NCI-H2171 (cell line): ENCODE measurements at regions not wholly inside any gene's neighbourhood (a gene's known extent, or its start where the extent isn't known, plus 50 kb on each side); places are given as distances from the start of the nearest gene placed in this dataset.

Experiments used
- DNase-seq: peaks from one replicate; lab custom pipeline; 2025; lab: John Stamatoyannopoulos, UW

GRCh38 chr3:8357859-8358258 is 143.8 kb upstream of the LMCD1 start:
- DNase-seq = no peak

GRCh38 chr3:8359133-8359532 is 142.5 kb upstream of the LMCD1 start:
- DNase-seq = no peak

DNA sequence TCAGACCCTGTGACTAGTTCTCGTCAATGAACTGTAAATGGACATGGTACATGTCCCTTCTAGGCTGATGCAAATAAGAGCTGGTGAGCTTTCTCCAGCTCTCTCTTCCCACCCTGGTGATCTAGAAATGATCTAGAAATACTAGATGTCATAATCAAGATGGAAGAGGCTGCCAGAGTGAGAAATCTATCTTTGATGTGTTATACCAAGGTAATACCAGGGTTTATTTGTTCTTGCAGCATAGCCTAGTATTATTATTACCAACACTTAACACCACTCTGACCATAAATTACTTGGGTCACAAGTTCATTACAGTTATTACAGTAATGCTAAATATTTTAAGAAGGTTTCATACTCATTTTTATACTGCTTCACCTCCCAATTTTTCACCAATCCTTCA is 138.4 kb upstream of the LMCD1 start:
- no peak for DNase-seq

DNA sequence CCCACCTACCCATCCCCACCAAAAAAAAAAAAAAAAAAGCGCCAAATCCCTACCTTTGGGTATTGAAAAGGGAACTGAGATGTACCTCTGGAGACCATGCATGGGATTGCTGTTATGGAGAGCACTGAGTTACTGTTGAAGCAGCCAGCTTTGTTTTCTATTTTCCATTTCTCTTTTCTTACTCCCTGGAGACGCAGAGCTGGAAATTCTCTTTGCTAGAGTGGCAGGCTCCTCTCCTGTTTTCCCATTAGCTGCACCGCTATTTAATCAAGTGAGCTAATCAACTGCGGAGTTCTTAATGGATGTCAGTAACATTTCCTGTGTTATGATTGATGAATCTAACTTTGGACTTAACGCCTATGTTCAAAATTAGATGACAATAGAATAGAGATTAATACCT is 136.1 kb upstream of the LMCD1 start:
- DNase-seq = no peak

- no peak for DNase-seq
Observed at GRCh38 chr3:8366219-8366810, 135.3 kb upstream of the LMCD1 start.

GRCh38 chr3:8368598-8368997 is 133.0 kb upstream of the LMCD1 start:
- DNase-seq = no peak

- DNase-seq = no peak
Observed at GRCh38 chr3:8369638-8370037, 132.0 kb upstream of the LMCD1 start.

DNA sequence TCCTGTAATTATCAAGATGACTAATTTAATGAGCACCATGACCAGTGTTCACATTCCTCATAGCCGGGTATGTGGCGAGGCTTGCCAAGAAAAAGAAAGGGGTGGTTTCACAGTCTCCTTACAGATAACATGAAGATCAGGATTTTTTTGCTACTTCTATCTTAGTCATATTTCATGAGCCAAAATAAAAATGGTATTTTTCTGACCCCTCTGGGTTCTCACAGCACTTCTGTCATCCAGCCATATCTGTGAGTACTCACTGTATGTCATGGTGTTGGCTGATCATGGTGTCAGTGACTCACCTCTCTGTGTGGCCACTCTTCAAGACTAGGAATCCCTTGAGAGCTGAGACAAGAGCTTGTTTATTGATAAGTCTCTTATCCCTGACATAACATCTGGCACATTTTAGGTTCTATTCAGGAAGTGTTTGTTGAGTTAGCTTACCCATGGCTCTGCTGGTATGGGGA is 130.5 kb upstream of the LMCD1 start:
- DNase-seq = no peak

DNA sequence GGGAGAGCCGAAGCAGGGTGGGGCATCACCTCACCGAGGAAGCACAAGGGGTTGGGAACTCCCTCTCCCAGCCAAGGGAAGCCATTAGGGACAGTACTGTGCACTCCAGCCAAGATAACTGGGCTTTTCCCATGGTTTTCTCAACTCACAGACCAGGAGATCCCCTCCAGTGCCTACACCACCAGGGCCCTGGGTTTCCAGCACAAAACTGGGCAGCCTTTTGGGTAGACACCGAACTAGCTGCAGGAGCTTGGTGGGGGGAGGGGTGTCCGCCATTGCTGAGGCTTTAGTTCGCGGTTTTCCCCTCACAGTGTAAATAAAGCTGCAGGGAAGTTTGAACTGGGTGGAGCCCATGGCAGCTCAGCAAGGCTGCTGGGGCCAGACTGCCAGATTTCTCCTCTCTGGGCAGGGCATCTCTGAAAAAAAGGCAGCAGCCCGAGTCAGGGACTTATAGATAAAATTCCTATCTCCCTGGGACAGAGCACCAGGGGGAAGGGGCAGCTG is 129.6 kb upstream of the LMCD1 start:
- no peak for DNase-seq

DNA sequence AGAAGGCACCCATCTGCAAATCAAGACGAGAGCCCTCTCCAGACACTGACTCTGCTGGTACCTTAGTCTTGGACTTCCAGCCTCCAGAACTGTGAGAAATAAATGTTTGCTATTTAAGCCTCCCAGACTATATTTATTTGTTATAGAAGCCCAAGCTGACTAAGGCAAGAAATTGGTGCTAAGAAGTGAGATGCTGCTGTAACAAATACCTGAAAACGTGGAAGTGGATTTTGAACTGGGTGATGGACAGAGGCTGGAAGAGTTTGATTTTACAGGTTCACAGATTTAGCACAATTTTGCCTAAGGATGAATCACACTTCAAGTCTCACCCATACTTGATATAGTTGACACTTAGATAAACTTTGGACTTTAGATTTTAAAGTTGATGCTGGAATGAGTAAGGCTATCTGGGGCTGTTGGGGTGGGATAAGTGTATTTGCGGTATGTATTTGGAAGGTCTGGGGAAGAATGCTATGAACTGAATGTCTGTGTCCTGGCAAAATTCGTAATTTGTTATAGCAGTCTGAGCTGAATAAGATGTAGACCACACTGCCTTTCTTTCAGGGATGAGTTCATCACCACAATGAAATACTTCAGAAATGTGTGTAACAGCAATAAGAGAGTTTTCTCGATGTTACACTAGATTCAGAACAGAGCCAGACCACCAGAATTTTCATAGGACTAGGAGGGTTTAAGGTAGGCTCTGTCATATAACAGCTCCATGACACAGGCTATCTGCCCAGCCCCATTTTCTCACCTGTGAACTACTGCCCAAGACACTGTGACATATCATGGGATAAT is 120.5 kb upstream of the LMCD1 start:
- no peak for DNase-seq

DNA sequence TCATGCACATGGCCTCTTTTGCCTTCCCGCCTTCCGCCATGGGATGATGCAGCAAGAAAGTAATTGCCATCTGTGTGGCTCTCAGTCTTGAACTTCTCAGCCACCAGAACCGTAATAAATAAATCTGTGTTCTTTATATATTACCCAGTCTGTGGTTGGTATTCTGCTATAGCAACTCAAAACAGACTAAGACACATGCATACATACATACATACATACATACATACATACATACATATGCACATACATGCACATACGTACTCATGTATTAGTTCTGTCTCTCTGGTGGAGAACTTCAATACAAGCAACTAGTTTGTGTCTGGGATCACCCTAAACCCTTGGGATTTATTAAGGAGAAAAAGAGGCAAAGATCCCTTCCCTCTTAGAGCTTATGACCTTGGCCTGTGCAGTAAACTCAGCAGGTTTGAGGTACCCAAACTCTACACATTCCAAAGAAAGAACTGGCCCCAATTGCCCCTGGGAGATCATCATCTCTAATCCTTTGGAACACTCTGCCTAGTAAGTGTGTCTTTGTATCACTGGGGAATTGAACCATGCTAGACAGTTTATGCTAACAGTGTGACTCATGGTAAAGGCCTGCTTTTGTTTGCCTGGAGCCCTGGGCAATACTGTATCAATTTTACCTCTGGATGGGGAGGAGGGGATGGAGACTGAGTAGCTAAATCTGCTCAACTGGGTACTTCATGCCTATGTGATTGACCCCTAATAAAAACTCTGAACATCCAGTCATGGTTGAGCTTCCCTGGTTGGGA is 115.6 kb upstream of the LMCD1 start:
- DNase-seq = no peak

DNA sequence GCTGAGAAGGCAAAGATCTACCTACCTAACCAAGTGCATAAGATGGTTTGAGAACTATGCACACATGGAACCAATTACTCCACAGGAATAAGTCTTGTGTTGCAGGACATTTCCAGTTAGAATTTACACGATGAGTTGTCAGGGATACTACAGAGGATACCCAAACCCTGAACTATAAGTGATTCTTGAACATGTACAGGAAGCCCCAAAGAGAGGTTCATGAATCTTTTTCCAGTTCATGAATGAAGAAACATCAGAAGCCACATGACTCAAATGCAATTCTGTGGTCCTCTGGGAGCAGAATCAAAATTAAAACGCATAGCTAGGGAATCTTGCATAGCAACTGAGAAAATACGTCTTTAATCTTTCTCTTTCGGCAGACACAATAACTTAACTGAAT is 114.1 kb upstream of the LMCD1 start:
- DNase-seq = no peak

- DNase-seq = no peak
Observed at GRCh38 chr3:8399686-8400085, 101.9 kb upstream of the LMCD1 start.

DNA sequence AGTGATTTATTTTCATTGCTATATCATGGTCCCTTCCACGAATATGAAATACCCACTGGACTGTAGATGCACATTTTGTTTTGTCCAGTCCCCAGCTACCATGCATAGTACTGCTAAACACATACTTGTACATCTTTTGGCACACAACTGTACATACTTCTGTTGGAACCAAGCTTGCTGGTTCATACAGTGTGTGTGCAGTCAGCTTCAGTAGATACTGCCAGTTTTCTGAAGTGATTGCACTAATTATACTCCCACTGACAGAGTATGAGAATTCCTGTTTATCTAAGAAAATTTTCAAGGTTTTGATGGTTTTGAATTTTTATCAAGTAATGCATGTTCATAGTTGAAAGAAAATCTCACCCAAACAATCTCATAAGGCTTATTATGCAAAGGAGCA is 100.7 kb upstream of the LMCD1 start:
- DNase-seq = no peak

GRCh38 chr3:8403996-8404395 is 97.6 kb upstream of the LMCD1 start:
- no peak for DNase-seq

- DNase-seq = no peak
Observed at GRCh38 chr3:8405144-8405543, 96.5 kb upstream of the LMCD1 start.

GRCh38 chr3:8406479-8406878 is 95.1 kb upstream of the LMCD1 start:
- no peak for DNase-seq

DNA sequence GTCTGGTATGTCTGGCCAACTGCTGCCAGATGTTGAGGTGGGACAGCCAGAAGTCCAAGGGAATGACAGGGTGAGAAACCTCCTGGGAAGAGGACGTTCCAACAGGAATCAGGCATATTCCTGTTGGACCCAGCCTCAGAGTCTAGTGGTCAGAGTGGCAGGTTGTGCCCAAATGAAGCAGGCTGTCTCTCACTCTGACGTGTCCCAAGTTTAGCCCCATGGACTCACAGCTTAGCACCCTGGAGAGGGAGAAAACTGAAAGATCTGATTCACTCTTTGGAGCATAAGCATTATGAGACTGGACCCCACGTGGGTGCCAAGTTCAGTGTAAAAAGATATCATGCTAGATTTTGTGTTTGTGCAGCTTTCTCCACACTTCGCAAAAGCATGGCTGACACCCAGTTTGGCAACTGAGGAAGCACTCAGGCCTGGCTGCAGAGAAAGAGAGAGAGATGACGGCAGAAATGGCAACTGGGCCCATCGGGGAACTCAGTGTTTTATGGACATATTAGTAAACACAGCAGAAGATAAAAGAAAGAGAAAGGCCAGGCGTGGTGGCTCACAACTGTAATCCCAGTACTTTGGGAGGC is 88.2 kb upstream of the LMCD1 start:
- no peak for DNase-seq

GRCh38 chr3:8416965-8417364 is 84.7 kb upstream of the LMCD1 start:
- no peak for DNase-seq

DNA sequence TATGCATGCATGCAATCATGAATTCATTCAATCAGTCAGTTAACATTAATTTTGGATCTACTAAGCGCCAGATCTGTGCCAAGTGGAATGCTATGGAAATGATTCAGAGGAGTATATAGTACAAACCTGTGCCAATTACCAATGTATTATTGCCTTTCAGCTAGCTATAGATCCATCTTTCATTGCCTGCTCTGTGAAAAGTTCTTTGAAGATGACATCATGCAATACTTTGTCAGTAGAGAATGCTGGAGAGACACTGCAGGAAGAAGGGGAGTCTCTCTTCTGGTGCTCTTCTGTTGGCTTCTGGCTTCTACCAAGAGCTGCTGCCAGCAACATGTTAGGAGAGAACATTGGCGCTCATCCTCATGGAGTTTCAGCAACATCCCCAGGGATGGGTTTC is 81.0 kb upstream of the LMCD1 start:
- no peak for DNase-seq

DNA sequence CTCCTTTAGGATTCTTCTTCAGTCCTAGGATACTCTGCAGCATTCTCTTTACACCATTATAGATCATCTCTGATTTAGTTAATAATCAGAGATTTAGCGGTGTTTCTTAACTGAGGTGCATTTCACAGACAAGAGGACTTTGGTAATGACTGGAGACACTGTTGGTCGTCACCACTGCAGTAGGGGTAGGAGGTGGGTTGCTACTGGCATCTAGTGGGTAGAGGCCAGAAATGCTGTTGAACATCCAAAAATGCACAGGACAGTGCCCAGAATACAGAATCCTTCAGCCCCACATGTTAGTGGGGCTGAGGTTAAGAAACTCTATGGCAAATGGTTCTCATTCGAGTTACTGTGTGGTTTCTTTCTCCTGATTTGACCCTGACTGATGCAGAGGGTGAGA is 80.4 kb upstream of the LMCD1 start:
- no peak for DNase-seq

GRCh38 chr3:8421711-8422110 is 79.9 kb upstream of the LMCD1 start:
- DNase-seq = no peak

GRCh38 chr3:8423307-8423706 is 78.3 kb upstream of the LMCD1 start:
- no peak for DNase-seq
